Heart left ventricle (tissue), 16 donors: ENCODE measurements at regions not wholly inside any gene's neighbourhood (a gene's known extent, or its start where the extent isn't known, plus 50 kb on each side); places are given as distances from the start of the nearest gene placed in this dataset.

ENCODE experiments used
- ATAC-seq, 4 donors: fragments of 200-7000 bp; cut with Tn5 transposase; one replicate each; pipeline ENCODE4 v1.9.1; 2020 to 2022; ENCODE audit warnings: moderate library complexity in 4 of 4, mild to moderate bottlenecking in 3 of 4, moderate number of reproducible peaks in 1 of 4
- DNase-seq, 5 donors: peaks; one replicate each; pipeline ENCODE4 v3.0.0-alpha.2; 2020
- H3K27ac ChIP-seq, 12 donors: fragments of 200-600 bp; sonication (generic) in 4 of 12; one replicate each; pipeline versions ENCODE4 v1.5.0 to v1.8.0; 2016 to 2022; ENCODE audit warnings: mild to moderate bottlenecking in 2 of 12
- H3K27me3 ChIP-seq, 9 donors: fragments of 200-600 bp; sonication (generic) in 2 of 9; one replicate each; pipeline versions ENCODE4 v1.5.1 to v1.8.0; 2016 to 2022; ENCODE audit warnings: mild to moderate bottlenecking in 3 of 9
- H3K36me3 ChIP-seq, 9 donors: fragments of 200-600 bp; sonication (generic) in 2 of 9; one replicate each; pipeline versions ENCODE4 v1.5.0 to v1.8.0; 2018 to 2022; ENCODE audit warnings: mild to moderate bottlenecking in 2 of 9
- H3K4me1 ChIP-seq, 12 donors: fragments of 200-600 bp; sonication (generic) in 4 of 12; one replicate each; pipeline versions ENCODE4 v1.5.0 to v1.8.0; 2016 to 2022; ENCODE audit warnings: mild to moderate bottlenecking in 3 of 12
- H3K4me3 ChIP-seq, 12 donors: fragments of 200-600 bp; sonication (generic) in 4 of 12; one replicate each; pipeline versions ENCODE4 v1.5.0 to v1.8.0; 2017 to 2022; ENCODE audit warnings: mild to moderate bottlenecking in 9 of 12, moderate library complexity in 4 of 12
- H3K9me3 ChIP-seq, 12 donors: fragments of 200-600 bp; sonication (generic) in 4 of 12; one replicate each; pipeline versions ENCODE4 v1.5.0 to v1.8.0; 2016 to 2022; ENCODE audit warnings: mild to moderate bottlenecking in 1 of 12
- CTCF ChIP-seq, 12 donors: fragments of 200-600 bp; sonication (generic) in 4 of 12; IDR thresholded peaks; one replicate each; pipeline versions ENCODE4 v1.5.0 to v1.8.0; 2018 to 2022; ENCODE audit warnings: antibody characterized with exemption in 12 of 12, mild to moderate bottlenecking in 5 of 12
- POLR2A ChIP-seq, 2 donors: fragments of 450-650 bp; IDR thresholded peaks; one replicate each; pipeline ENCODE4 v1.6.1; 2017; ENCODE audit warnings: antibody characterized with exemption in 2 of 2, mild to moderate bottlenecking in 2 of 2, moderate library complexity in 2 of 2
- WGBS, 4 donors: extraction: QIAGEN DNeasy Blood & Tissue Kit in 2 of 4; methylation state at CpG; one replicate each; pipeline versions ENCODE4 v1.1.5 to v1.1.7; 2013 to 2018; 5-methylcytosine and 5-hydroxymethylcytosine counted together
- intact Hi-C, 10 donors: fragments of 100-400 bp; cut with DNase I; formaldehyde crosslinking; loops; one replicate each; pipeline versions ENCODE4 v1.11.1 to v1.14.2; 2022
- donor health status: ischemic (EF 13 %, LVEDD 7.1; RV severe dilation, severe dysfunction).
- donor health status: healthy with polysubstance abuse.
- donor health status: DM: no; HTN: yes; CAD: no.
- donor health status: DM: no; HTN: no; CAD: no.
- donor health status: ischemic (EF 25% LVEDD 6.9; RV normal size, moderate dysfunction).
- donor health status: ischemic (EF 25% LVEDD 5.7; RV mildly dilated, moderate dysfunction).
- donor health status: healthy.
- donor health status: DM: yes; HTN: yes; CAD: no.
- donor health status: ischemic (EF 35%, LVEDD 5.7; RV mildly dilated, moderate dysfunction).
- donor health status: nonischemic (EF 11% LVEDD 7.7; RV severe dilation, severe dysfunction).
- donor health status: DM: yes; HTN: yes; CAD: no.
- donor health status: PGD.
- donor health status: ischemic (EF 29% LVEDD 5.4; RV normal size, mild dysfunction).
- donor health status: nonischemic (EF 23%, LVEDD 6.1; RV moderate dilation, normal function).

GRCh38 chr14:100448376-100448775 lies 125.2 kb downstream of the SLC25A47 start:
- WGBS, 4 donors = 91 to 100% (median 97%) methylated on average over 5 of the region's 5 CpGs
- Histone ChIP-seq H3K4me3 (no peak overlapping the region), H3K27me3 (no peaks in the 10 kb centered on the region), H3K9me3 (no peaks in the 10 kb centered on the region), H3K4me1 (no peaks in the 10 kb centered on the region), H3K27ac (no peak overlapping the region), H3K36me3 (no peaks in the 10 kb centered on the region)
- DNase-seq (no peak), ATAC-seq (no peak)
- TF ChIP-seq POLR2A (IDR thresholded peaks at IDR 0.05) = no peak
- no peak for TF ChIP-seq CTCF (IDR thresholded peaks at IDR 0.05)
- intact Hi-C loops = loop anchor here in 1 of 10 donors (10.0 kb wide), 1 partner anchor 206 kb away; no protein-coding TSS in a partner anchor

DNA sequence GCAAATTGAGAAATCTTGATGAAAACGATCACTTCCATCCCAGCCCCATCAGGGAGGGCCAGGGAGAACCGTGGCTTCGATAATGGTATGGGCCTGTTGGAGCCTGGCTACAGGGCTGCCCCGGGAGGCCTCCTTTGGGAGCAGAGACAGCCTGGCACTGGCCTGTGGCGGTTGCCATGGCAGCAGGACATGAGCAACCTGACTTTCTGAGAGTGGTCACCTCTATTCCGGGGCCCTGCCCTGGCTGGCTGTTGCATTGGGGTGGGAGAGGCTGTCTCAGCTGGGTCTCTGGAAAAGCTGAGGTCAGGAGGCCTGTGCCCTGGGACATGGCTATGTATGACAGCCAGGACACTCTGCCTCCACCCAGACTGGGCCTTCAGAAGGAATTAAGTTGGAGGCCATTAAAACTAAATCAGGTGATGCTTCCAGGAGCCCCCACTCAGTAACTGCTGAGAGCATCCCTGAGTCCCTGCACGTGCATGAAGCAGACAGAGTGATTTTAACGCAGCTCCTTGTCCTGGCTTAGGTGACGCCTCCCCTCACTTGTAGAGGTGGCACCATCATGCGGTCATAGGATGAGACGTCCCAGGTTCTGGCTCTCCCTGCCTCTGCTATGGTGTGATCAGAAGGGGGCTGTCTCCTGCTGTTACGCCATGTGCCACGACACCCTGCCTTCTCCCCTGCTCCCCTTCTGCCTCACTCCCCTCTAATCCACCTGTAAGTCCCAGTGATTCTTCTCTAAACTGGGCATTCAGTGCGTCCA lies 126.3 kb downstream of the SLC25A47 start:
- no peak overlapping the region for H3K4me3 ChIP-seq
- ATAC-seq = no peak
- no peaks in the 10 kb centered on the region for H3K36me3 ChIP-seq
- 83 to 92% (median 91%) methylated on average over 11 to 14 of the region's 14 CpGs for WGBS, 4 donors
- H3K27ac ChIP-seq = no peak overlapping the region
- DNase-seq = no peak
- intact Hi-C loops = loop anchor here in 1 of 10 donors (10.0 kb wide), 1 partner anchor 205 kb away; no protein-coding TSS in a partner anchor
- H3K9me3 ChIP-seq = no peaks in the 10 kb centered on the region
- H3K4me1 ChIP-seq = no peaks in the 10 kb centered on the region
- no peaks in the 10 kb centered on the region for H3K27me3 ChIP-seq
- no peak for TF ChIP-seq POLR2A (IDR thresholded peaks at IDR 0.05)
- TF ChIP-seq CTCF (IDR thresholded peaks at IDR 0.05) = no peak

DNA sequence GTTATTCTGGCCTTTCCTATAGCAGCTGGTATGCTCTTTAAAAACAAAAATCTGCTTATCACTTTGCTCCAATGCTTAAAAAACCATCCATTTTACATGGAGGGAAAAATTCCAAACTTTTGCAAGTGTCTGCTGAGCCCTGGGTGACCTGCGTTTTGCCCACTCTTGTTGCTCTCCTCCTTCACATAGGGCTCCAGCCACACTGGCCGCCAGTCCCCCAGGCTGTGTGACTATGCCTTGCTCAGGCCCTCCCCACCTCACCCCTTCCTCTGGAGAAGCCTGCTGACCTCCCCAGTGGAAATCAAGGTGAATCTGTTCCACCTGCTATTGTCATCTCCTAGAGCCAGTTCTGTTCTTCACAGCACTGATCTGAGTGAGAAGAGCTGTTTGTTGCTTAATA lies 126.9 kb downstream of the SLC25A47 start:
- Histone ChIP-seq H3K4me1 (no peaks in the 10 kb centered on the region), H3K36me3 (no peaks in the 10 kb centered on the region), H3K9me3 (no peaks in the 10 kb centered on the region), H3K4me3 (no peak overlapping the region), H3K27ac (no peak overlapping the region), H3K27me3 (no peaks in the 10 kb centered on the region)
- TF ChIP-seq POLR2A (IDR thresholded peaks at IDR 0.05) (no peak), CTCF (IDR thresholded peaks at IDR 0.05) (no peak)
- WGBS, 4 donors = 91 to 98% (median 94%) methylated on average over 2 of the region's 2 CpGs
- DNase-seq (no peak), ATAC-seq (no peak)
- intact Hi-C loops = no loop called here

- ATAC-seq (no peak), DNase-seq (no peak)
- Histone ChIP-seq H3K4me3 (no peak overlapping the region), H3K9me3 (no peaks in the 10 kb centered on the region), H3K27me3 (no peaks in the 10 kb centered on the region), H3K36me3 (no peaks in the 10 kb centered on the region), H3K27ac (no peak overlapping the region), H3K4me1 (no peaks in the 10 kb centered on the region)
- intact Hi-C loops = no loop called here
- TF ChIP-seq POLR2A (IDR thresholded peaks at IDR 0.05) = no peak
- TF ChIP-seq CTCF (IDR thresholded peaks at IDR 0.05) = no peak
- 79 to 87% (median 85%) methylated on average over 6 of the region's 6 CpGs for WGBS, 4 donors
Measured at GRCh38 chr14:100450736-100451135, 127.6 kb downstream of the SLC25A47 start.
